ENCODE measurements at regions not wholly inside any gene's neighbourhood (a gene's known extent, or its start where the extent isn't known, plus 50 kb on each side); places are given as distances from the start of the nearest gene placed in this dataset.

GRCh38 chr5:13218518-13218917 is 726.0 kb downstream of the DNAH5 start:
- Histone ChIP-seq H3K4me1 (ENCODE audit: control insufficient read depth, insufficient read depth, low read depth, low read length) (no peaks in the 10 kb centered on the region), H2BK12ac (ENCODE audit: low read length in 2 of 2) (no peak overlapping the region), H3K14ac (ENCODE audit: low read length in 2 of 2) (no peak overlapping the region), H3K18ac (ENCODE audit: low read depth in 1 of 2, low read length in 2 of 2) (no peak overlapping the region), H2BK15ac (ENCODE audit: low read depth, poor library complexity, severe bottlenecking) (no peak overlapping the region), H3K79me1 (replicated peaks; ENCODE audit: low read length, poor library complexity, severe bottlenecking) (no peaks in the 10 kb centered on the region), H2BK5ac (ENCODE audit: low read depth, low read length, poor library complexity, severe bottlenecking) (no peak overlapping the region), H3K9ac (ENCODE audit: low read length) (no peak overlapping the region), H2BK120ac (ENCODE audit: low read depth, low read length) (no peak overlapping the region), H3K27me3 (ENCODE audit: control insufficient read depth in 1 of 2, insufficient read depth in 1 of 2, low read length in 2 of 2) (no peaks in the 10 kb centered on the region), H3K9me3 (ENCODE audit: control insufficient read depth, low read length) (no peaks in the 10 kb centered on the region), H3K4ac (ENCODE audit: low read depth in 1 of 2, low read length in 2 of 2) (no peak overlapping the region), H3K4me2 (ENCODE audit: low read length, poor library complexity, severe bottlenecking) (no peak overlapping the region), H4K91ac (ENCODE audit: low read length) (no peak overlapping the region), H2AFZ (ENCODE audit: low read depth, low read length) (no peak overlapping the region), H3K27ac (ENCODE audit: low read length, poor library complexity, severe bottlenecking) (no peak overlapping the region), H3K4me3 (ENCODE audit: insufficient read depth in 1 of 2, low read depth in 1 of 2, low read length in 2 of 2) (no peak overlapping the region), H3K23ac (ENCODE audit: low read length in 2 of 2) (no peak overlapping the region), H3K36me3 (ENCODE audit: control insufficient read depth in 1 of 2, insufficient read depth in 2 of 2, low read depth in 1 of 2, low read length in 2 of 2) (no peaks in the 10 kb centered on the region), H2AK5ac (ENCODE audit: low read length, severe bottlenecking) (no peak overlapping the region), H4K8ac (ENCODE audit: low read length) (no peak overlapping the region)
- WGBS, result 22% methylated on average over 1 of the region's 2 CpGs
- no peak for DNase-seq

GRCh38 chr5:13217636-13218035 is 726.9 kb downstream of the DNAH5 start:
- Histone ChIP-seq H2AFZ (ENCODE audit: low read depth, low read length) (no peak overlapping the region), H2BK120ac (ENCODE audit: low read depth, low read length) (no peak overlapping the region), H4K91ac (ENCODE audit: low read length) (no peak overlapping the region), H2BK5ac (ENCODE audit: low read depth, low read length, poor library complexity, severe bottlenecking) (no peak overlapping the region), H2BK12ac (ENCODE audit: low read length in 2 of 2) (no peak overlapping the region), H3K79me1 (replicated peaks; ENCODE audit: low read length, poor library complexity, severe bottlenecking) (no peaks in the 10 kb centered on the region), H3K14ac (ENCODE audit: low read length in 2 of 2) (no peak overlapping the region), H3K9ac (ENCODE audit: low read length) (no peak overlapping the region), H3K4me1 (ENCODE audit: control insufficient read depth, insufficient read depth, low read depth, low read length) (no peaks in the 10 kb centered on the region), H3K36me3 (ENCODE audit: control insufficient read depth in 1 of 2, insufficient read depth in 2 of 2, low read depth in 1 of 2, low read length in 2 of 2) (no peaks in the 10 kb centered on the region), H4K8ac (ENCODE audit: low read length) (no peak overlapping the region), H3K4me3 (ENCODE audit: insufficient read depth in 1 of 2, low read depth in 1 of 2, low read length in 2 of 2) (no peak overlapping the region), H3K4me2 (ENCODE audit: low read length, poor library complexity, severe bottlenecking) (no peak overlapping the region), H2BK15ac (ENCODE audit: low read depth, poor library complexity, severe bottlenecking) (no peak overlapping the region), H3K23ac (ENCODE audit: low read length in 2 of 2) (no peak overlapping the region), H2AK5ac (ENCODE audit: low read length, severe bottlenecking) (no peak overlapping the region), H3K9me3 (ENCODE audit: control insufficient read depth, low read length) (no peaks in the 10 kb centered on the region), H3K18ac (ENCODE audit: low read depth in 1 of 2, low read length in 2 of 2) (no peak overlapping the region), H3K27me3 (ENCODE audit: control insufficient read depth in 1 of 2, insufficient read depth in 1 of 2, low read length in 2 of 2) (no peaks in the 10 kb centered on the region), H3K4ac (ENCODE audit: low read depth in 1 of 2, low read length in 2 of 2) (no peak overlapping the region), H3K27ac (ENCODE audit: low read length, poor library complexity, severe bottlenecking) (no peak overlapping the region)
- WGBS, result 66% methylated on average over 2 of the region's 2 CpGs
- DNase-seq, result no peak

- Histone ChIP-seq H3K79me1 (replicated peaks; ENCODE audit: low read length, poor library complexity, severe bottlenecking) (no peaks in the 10 kb centered on the region), H4K8ac (ENCODE audit: low read length) (no peak overlapping the region), H3K4ac (ENCODE audit: low read depth in 1 of 2, low read length in 2 of 2) (no peak overlapping the region), H3K9me3 (ENCODE audit: control insufficient read depth, low read length) (no peaks in the 10 kb centered on the region), H3K4me2 (ENCODE audit: low read length, poor library complexity, severe bottlenecking) (no peak overlapping the region), H4K91ac (ENCODE audit: low read length) (no peak overlapping the region), H2AFZ (ENCODE audit: low read depth, low read length) (no peak overlapping the region), H3K18ac (ENCODE audit: low read depth in 1 of 2, low read length in 2 of 2) (no peak overlapping the region), H3K4me1 (ENCODE audit: control insufficient read depth, insufficient read depth, low read depth, low read length) (no peaks in the 10 kb centered on the region), H3K27ac (ENCODE audit: low read length, poor library complexity, severe bottlenecking) (no peak overlapping the region), H3K4me3 (ENCODE audit: insufficient read depth in 1 of 2, low read depth in 1 of 2, low read length in 2 of 2) (no peak overlapping the region), H3K9ac (ENCODE audit: low read length) (no peak overlapping the region), H2BK15ac (ENCODE audit: low read depth, poor library complexity, severe bottlenecking) (no peak overlapping the region), H2AK5ac (ENCODE audit: low read length, severe bottlenecking) (no peak overlapping the region), H2BK5ac (ENCODE audit: low read depth, low read length, poor library complexity, severe bottlenecking) (no peak overlapping the region), H2BK120ac (ENCODE audit: low read depth, low read length) (no peak overlapping the region), H3K14ac (ENCODE audit: low read length in 2 of 2) (no peak overlapping the region), H3K23ac (ENCODE audit: low read length in 2 of 2) (no peak overlapping the region), H2BK12ac (ENCODE audit: low read length in 2 of 2) (no peak overlapping the region), H3K27me3 (ENCODE audit: control insufficient read depth in 1 of 2, insufficient read depth in 1 of 2, low read length in 2 of 2) (no peaks in the 10 kb centered on the region), H3K36me3 (ENCODE audit: control insufficient read depth in 1 of 2, insufficient read depth in 2 of 2, low read depth in 1 of 2, low read length in 2 of 2) (no peaks in the 10 kb centered on the region)
- no peak for DNase-seq
Observed at GRCh38 chr5:13215806-13216205, 728.7 kb downstream of the DNAH5 start.

DNA sequence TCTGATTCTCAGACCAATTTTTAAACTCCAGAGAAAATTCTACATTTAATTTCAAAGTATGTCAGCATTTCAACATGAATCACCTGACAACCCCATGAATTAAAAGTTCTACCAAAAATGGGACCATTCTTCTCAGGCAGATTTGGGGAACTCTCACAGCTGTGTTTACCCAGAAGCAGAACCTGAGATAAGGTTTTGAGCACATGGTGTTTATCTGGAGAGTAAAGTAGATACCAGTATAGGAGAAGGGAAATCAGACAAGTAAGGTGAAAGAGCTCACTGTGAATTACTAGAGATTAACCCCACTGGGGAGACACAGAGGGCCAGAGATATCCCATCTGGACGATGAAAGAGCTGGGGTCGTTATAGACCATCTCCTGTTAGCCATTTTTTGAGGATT is 729.1 kb downstream of the DNAH5 start:
- no peak overlapping the region for H3K23ac ChIP-seq (ENCODE audit: low read length in 2 of 2)
- no peak overlapping the region for H2AK5ac ChIP-seq (ENCODE audit: low read length, severe bottlenecking)
- H4K8ac ChIP-seq (ENCODE audit: low read length), result no peak overlapping the region
- H3K14ac ChIP-seq (ENCODE audit: low read length in 2 of 2), result no peak overlapping the region
- no peaks in the 10 kb centered on the region for H3K4me1 ChIP-seq (ENCODE audit: control insufficient read depth, insufficient read depth, low read depth, low read length)
- H3K4ac ChIP-seq (ENCODE audit: low read depth in 1 of 2, low read length in 2 of 2), result no peak overlapping the region
- H3K79me1 ChIP-seq (replicated peaks; ENCODE audit: low read length, poor library complexity, severe bottlenecking), result no peaks in the 10 kb centered on the region
- H3K27ac ChIP-seq (ENCODE audit: low read length, poor library complexity, severe bottlenecking), result no peak overlapping the region
- H3K27me3 ChIP-seq (ENCODE audit: control insufficient read depth in 1 of 2, insufficient read depth in 1 of 2, low read length in 2 of 2), result no peaks in the 10 kb centered on the region
- H3K9me3 ChIP-seq (ENCODE audit: control insufficient read depth, low read length), result no peaks in the 10 kb centered on the region
- H2BK12ac ChIP-seq (ENCODE audit: low read length in 2 of 2), result no peak overlapping the region
- WGBS, result 60% methylated on average over 1 of the region's 2 CpGs
- no peaks in the 10 kb centered on the region for H3K36me3 ChIP-seq (ENCODE audit: control insufficient read depth in 1 of 2, insufficient read depth in 2 of 2, low read depth in 1 of 2, low read length in 2 of 2)
- no peak overlapping the region for H2BK15ac ChIP-seq (ENCODE audit: low read depth, poor library complexity, severe bottlenecking)
- H2BK120ac ChIP-seq (ENCODE audit: low read depth, low read length), result no peak overlapping the region
- no peak overlapping the region for H3K18ac ChIP-seq (ENCODE audit: low read depth in 1 of 2, low read length in 2 of 2)
- no peak overlapping the region for H2AFZ ChIP-seq (ENCODE audit: low read depth, low read length)
- H3K9ac ChIP-seq (ENCODE audit: low read length), result no peak overlapping the region
- no peak overlapping the region for H3K4me2 ChIP-seq (ENCODE audit: low read length, poor library complexity, severe bottlenecking)
- H3K4me3 ChIP-seq (ENCODE audit: insufficient read depth in 1 of 2, low read depth in 1 of 2, low read length in 2 of 2), result no peak overlapping the region
- no peak overlapping the region for H2BK5ac ChIP-seq (ENCODE audit: low read depth, low read length, poor library complexity, severe bottlenecking)
- no peak overlapping the region for H4K91ac ChIP-seq (ENCODE audit: low read length)
- no peak for DNase-seq

All from mesenchymal stem cell (in vitro differentiated cells and primary cell).